Skeletal muscle tissue (tissue), 3 donors: ENCODE measurements at regions not wholly inside any gene's neighbourhood (a gene's known extent, or its start where the extent isn't known, plus 50 kb on each side); places are given as distances from the start of the nearest gene placed in this dataset.

Experiments used
- H3K27ac ChIP-seq: one replicate; pipeline ENCODE4 v1.7.0; 2013; ENCODE audit warnings: mild to moderate bottlenecking, low read depth, low read length, inconsistent platforms
- H3K27me3 ChIP-seq, 3 donors: one replicate each; pipeline ENCODE4 v1.7.0; 2013; ENCODE audit warnings: low read length in 3 of 3; ENCODE audit not compliant: control insufficient read depth in 3 of 3, insufficient read depth in 3 of 3
- H3K36me3 ChIP-seq, 3 donors: one replicate each; pipeline ENCODE4 v1.7.0; 2013; ENCODE audit warnings: low read length in 3 of 3; ENCODE audit not compliant: control insufficient read depth in 3 of 3, insufficient read depth in 3 of 3
- H3K4me1 ChIP-seq, 3 donors: one replicate each; pipeline ENCODE4 v1.7.0; 2013; ENCODE audit warnings: low read length in 3 of 3, mild to moderate bottlenecking in 3 of 3; ENCODE audit not compliant: control insufficient read depth in 3 of 3, insufficient read depth in 3 of 3
- H3K4me3 ChIP-seq, 3 donors: one replicate each; pipeline ENCODE4 v1.7.0; 2013; ENCODE audit warnings: low read length in 3 of 3
- H3K9ac ChIP-seq, 3 donors: one replicate each; pipeline ENCODE4 v1.7.0; 2013; ENCODE audit warnings: low read length in 3 of 3, mild to moderate bottlenecking in 3 of 3, moderate library complexity in 2 of 3, low read depth in 1 of 3
- H3K9me3 ChIP-seq, 3 donors: one replicate each; pipeline ENCODE4 v1.7.0; 2013; ENCODE audit warnings: low read length in 3 of 3; ENCODE audit not compliant: control insufficient read depth in 3 of 3
- donor health status: Osteomylitis.

DNA sequence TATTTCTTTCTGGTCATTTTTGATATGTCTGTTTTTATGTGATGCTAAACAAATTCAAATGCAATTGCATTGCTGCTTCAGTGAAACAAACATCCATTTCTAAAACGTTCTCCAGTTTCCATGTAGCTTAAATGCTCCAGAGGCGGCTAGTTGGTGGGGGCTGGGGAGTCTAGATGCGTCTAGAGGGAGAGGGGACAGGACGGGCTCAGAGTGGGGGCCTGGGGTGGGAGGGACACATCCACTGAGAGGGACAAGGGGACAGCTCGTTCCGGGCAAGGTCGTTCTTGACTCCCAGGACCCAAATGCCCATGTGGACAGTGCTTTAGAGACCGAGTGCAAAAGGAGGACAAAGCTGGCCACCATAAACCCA lies 102.3 kb downstream of the FOXL1 start:
- H3K4me3 ChIP-seq = no peak overlapping the region
- peak overlapping the region; percentile 58 for H3K27ac ChIP-seq
- no peak overlapping the region for H3K9ac ChIP-seq
- H3K9me3 ChIP-seq = peaks cover 0 to 2% (median 0%) of the 10 kb centered on the region in 3 donors
- peaks cover 0 to 16% (median 2%) of the 10 kb centered on the region in 3 donors for H3K4me1 ChIP-seq
- H3K36me3 ChIP-seq = no peaks in the 10 kb centered on the region
- H3K27me3 ChIP-seq = peaks cover 10 to 20% (median 15%) of the 10 kb centered on the region in 3 donors

DNA sequence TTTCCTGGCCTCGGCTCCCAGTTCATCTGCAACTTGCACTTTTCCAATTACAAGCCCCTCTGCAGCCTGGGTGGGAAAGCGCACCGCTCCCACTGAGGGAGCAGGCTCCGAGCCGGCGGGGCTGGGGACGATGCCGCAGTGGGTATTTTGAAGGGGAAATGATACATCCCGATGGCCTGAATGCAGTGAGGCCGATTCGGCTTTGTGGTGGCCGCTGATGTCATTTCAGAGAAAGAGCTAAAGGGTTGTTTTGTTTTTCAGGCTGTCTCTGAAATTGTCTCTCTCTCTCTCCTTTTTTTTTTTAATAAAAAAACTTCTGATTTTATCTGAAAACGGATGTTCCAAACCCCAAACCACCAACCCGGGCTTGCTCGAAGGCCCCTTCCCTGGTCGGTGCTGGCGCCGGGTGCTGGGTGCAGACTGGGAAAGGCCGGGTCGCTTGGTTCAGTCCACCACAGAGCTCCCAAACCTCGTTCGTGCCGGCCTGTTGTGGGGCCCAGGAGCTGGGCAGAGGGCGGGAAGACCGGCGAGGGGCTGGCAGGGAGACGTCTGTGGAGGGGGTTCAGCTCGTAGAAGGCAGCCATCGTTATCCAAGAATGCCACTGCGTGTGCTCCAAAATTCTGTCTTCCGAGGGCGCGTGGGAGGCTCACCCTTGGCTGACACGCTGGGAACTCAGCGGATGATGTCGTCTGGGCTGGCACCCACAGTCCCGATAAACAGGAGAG lies 102.8 kb downstream of the FOXL1 start:
- H3K4me1 ChIP-seq = peaks cover 0 to 16% (median 2%) of the 10 kb centered on the region in 3 donors
- peaks cover 0 to 2% (median 0%) of the 10 kb centered on the region in 3 donors for H3K9me3 ChIP-seq
- peak overlapping the region; percentile 62 for H3K27ac ChIP-seq
- H3K4me3 ChIP-seq = no peak overlapping the region
- no peak overlapping the region for H3K9ac ChIP-seq
- peaks cover 10 to 20% (median 15%) of the 10 kb centered on the region in 3 donors for H3K27me3 ChIP-seq
- H3K36me3 ChIP-seq = no peaks in the 10 kb centered on the region

DNA sequence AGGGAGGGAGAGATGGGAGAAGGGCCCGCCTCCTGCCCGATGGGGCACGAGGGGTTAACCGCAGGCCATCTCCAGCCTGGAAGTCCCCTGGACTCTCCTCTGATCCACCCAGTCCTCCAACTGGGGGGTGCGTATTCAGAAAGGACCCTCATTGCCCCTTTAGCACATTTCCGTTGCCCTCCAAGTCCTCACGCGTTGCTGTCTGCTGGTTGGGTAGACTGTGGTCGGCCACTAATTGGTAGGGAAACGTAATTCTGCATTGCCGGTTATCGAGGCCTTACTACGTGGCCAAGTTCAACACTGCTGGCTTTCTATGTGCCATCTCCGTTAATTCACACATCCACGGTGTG lies 103.4 kb downstream of the FOXL1 start:
- Histone ChIP-seq H3K9me3 (peaks cover 0 to 2% (median 0%) of the 10 kb centered on the region in 3 donors), H3K36me3 (no peaks in the 10 kb centered on the region), H3K27ac (peak overlapping the region; percentile 62), H3K27me3 (peaks cover 10 to 20% (median 11%) of the 10 kb centered on the region in 3 donors), H3K4me1 (peaks cover 0 to 16% (median 2%) of the 10 kb centered on the region in 3 donors), H3K4me3 (no peak overlapping the region), H3K9ac (no peak overlapping the region)

DNA sequence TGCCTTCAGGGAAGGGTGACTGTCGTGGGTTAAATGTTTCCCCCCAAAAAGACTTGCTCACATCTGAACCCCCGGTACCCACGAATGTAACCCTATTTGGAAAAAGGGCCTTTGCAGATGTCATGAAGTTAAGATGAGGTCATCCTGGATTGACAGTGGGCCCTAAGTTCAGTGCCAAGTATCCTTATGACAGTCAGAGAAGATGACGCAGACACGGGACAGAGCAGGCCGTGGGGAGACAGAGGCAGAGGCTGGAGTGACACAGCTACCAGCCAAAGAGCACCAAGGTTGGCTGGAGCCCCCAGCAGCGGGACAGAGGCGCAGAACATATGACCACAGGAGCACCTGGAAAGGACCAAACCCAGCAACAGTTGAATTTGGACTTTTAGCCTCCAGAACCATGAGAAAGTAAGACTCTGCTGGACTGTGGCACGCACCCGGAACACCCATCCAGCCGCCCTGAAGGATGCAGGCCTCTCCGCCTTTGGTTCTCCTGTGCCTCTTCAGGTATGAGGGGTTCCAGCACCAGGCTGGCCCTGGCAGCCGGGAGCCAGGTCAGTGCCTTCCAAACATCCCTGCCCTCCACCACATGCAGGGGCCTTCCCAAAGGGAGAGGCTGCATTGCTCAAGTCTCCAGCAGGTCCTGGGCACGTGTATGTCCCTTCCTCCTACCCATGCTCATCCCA lies 104.0 kb downstream of the FOXL1 start:
- Histone ChIP-seq H3K27me3 (peaks cover 10 to 20% (median 10%) of the 10 kb centered on the region in 3 donors), H3K9me3 (peaks cover 0 to 2% (median 0%) of the 10 kb centered on the region in 3 donors), H3K27ac (no peak overlapping the region), H3K9ac (no peak overlapping the region), H3K4me3 (no peak overlapping the region), H3K36me3 (no peaks in the 10 kb centered on the region), H3K4me1 (peaks cover 0 to 16% (median 2%) of the 10 kb centered on the region in 3 donors)

DNA sequence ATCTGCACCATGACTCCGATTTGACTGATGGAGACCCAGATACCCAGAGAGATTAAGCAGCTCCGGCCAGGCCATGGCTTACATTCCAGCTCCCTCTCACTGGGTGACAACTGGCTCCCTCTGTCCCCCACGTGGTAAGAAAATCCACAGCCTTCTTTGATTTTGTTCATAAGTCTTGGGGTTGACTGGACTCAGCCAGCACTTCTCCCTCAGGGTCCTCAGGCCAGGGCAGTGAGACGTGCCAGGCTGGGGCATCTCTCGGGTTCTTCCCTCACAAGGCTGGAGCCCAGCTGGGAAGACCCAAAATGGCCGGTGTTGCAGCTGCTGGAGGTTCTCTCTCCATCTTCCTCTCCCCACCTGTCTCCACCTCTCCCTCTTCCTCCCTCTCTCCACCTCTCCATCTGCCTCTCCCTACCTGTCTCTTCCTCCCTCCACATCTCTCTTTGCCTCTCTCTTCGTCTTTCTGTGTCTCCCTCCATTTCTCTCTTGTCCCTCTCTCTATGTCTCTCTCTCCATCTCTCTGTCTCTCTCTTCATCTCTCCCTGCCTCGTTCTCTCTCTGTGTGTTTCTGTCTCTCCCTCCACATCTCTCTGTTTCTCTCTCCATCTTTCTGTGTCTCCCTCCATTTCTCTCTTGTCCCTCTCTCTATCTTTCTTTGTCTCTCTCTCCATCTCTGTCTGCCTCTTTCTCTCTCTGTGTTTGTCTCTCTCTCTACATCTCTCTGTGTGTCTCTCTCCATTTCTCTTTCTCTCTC lies 105.3 kb downstream of the FOXL1 start:
- Histone ChIP-seq H3K4me3 (no peak overlapping the region), H3K36me3 (no peaks in the 10 kb centered on the region), H3K27me3 (peaks cover 10 to 20% (median 10%) of the 10 kb centered on the region in 3 donors), H3K9me3 (peaks cover 0 to 2% (median 0%) of the 10 kb centered on the region in 3 donors), H3K4me1 (peaks cover 0 to 16% (median 2%) of the 10 kb centered on the region in 3 donors), H3K27ac (no peak overlapping the region), H3K9ac (no peak overlapping the region)

DNA sequence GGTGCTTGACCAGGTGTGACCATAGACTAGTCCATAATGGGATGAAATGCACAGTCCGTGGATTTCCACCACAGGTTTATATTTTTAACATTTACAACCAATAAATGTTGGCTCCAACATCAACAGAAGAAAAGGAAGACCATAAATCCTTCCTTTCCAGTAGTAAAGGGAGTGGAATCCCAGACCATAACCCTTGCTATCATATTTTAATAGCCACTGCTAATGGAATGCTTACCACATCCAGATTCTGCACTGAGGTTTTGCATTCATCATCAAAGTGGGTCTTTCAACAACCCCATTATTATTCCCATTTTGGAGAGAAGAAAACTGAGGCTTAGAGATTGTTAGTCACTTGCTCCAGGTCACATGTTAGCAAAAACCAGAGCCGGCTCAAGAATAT lies 106.7 kb downstream of the FOXL1 start:
- no peak overlapping the region for H3K9ac ChIP-seq
- peaks cover 0 to 3% (median 2%) of the 10 kb centered on the region in 3 donors for H3K9me3 ChIP-seq
- H3K27ac ChIP-seq = no peak overlapping the region
- H3K4me1 ChIP-seq = peaks cover 0 to 12% (median under 1%) of the 10 kb centered on the region in 3 donors
- no peaks in the 10 kb centered on the region for H3K36me3 ChIP-seq
- H3K4me3 ChIP-seq = no peak overlapping the region
- peaks cover 10 to 20% (median 10%) of the 10 kb centered on the region in 3 donors for H3K27me3 ChIP-seq

DNA sequence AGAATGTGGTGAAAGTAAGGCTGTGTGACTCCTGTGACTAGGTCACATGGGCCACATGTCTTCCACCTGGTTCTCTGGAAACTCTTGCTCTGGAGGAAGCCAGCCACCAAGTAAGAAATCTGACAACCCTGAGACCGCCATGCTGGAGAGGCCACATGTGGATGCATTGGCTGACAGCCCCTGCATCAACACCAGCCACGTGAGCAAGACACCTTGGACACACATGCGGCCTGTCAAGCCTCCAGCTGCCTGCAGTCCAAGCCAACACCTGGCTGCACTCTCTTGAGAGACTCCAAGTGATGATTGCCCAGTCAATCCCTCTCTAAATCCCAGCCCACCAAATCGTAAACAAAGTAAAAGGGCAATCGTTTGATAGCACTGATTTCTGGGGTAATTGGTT lies 112.6 kb downstream of the FOXL1 start:
- H3K9me3 ChIP-seq = peaks cover 0 to 3% (median 2%) of the 10 kb centered on the region in 3 donors
- peaks cover 8 to 13% (median 10%) of the 10 kb centered on the region in 3 donors for H3K27me3 ChIP-seq
- no peak overlapping the region for H3K4me3 ChIP-seq
- H3K36me3 ChIP-seq = no peaks in the 10 kb centered on the region
- no peak overlapping the region for H3K27ac ChIP-seq
- no peak overlapping the region for H3K9ac ChIP-seq
- H3K4me1 ChIP-seq = no peaks in the 10 kb centered on the region

DNA sequence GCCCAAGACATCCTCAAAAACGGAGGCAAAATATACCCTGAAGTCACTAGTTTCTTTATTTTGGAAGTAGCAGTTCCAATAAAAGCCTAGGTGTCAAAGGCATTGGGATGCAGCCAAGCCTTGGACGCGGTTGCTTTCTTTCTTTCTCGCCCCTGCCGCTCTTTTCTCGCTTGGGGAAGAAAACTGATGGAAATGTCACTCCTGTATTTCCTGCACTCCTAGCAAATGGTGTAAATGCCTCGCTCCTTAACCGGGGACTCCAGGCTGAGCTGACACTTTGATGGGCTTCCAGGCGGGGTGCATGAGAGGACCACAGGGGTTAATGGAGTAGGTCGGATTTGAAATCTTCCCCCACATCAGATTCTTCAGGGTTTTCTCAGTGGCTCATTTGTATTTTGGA lies 114.1 kb downstream of the FOXL1 start:
- Histone ChIP-seq H3K27ac (no peak overlapping the region), H3K9ac (no peak overlapping the region), H3K9me3 (peaks cover 0 to 3% (median 2%) of the 10 kb centered on the region in 3 donors), H3K27me3 (peaks cover 8 to 13% (median 10%) of the 10 kb centered on the region in 3 donors), H3K4me3 (no peak overlapping the region), H3K36me3 (no peaks in the 10 kb centered on the region), H3K4me1 (no peaks in the 10 kb centered on the region)

DNA sequence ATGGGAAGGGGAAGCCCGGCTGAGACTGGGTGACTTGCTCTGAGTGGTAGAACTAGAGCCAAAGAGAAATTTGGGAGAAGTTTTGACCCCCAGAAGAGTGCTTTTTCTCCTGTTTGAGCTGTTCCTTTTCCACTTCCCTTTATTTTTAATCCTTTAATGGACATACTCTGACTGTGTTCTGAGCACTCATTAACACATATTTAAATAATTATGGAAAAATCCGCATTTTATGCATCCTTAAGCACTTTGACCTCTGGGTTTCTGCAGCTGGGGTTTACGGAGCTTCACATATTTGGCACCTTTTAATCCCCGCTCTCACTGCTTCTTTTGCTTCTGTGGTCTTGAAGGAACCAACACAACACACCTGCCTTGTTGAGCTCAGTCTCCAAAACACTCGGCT lies 114.7 kb downstream of the FOXL1 start:
- H3K9me3 ChIP-seq = peaks cover 0 to 3% (median 2%) of the 10 kb centered on the region in 3 donors
- H3K36me3 ChIP-seq = no peaks in the 10 kb centered on the region
- H3K4me3 ChIP-seq = no peak overlapping the region
- no peak overlapping the region for H3K9ac ChIP-seq
- no peak overlapping the region for H3K27ac ChIP-seq
- H3K4me1 ChIP-seq = no peaks in the 10 kb centered on the region
- peaks cover 8 to 13% (median 10%) of the 10 kb centered on the region in 3 donors for H3K27me3 ChIP-seq
